EH (cell line): ENCODE measurements at regions not wholly inside any gene's neighbourhood (a gene's known extent, or its start where the extent isn't known, plus 50 kb on each side); places are given as distances from the start of the nearest gene placed in this dataset.

ENCODE experiments used
- DNase-seq: peaks from one replicate; pipeline ENCODE4 v3.0.0-alpha.2; 2015; ENCODE audit warnings: low read depth

- DNase-seq: peak; percentile 82
These were observed 112.8 kb downstream of the SAMD5 start for GRCh38 chr6:147621263-147621662.

GRCh38 chr6:147621961-147622360 is 113.5 kb downstream of the SAMD5 start:
- DNase-seq: no peak

- peak; percentile 30 for DNase-seq
These were observed 116.5 kb downstream of the SAMD5 start for GRCh38 chr6:147624946-147625515.

- peak; percentile 37 for DNase-seq
These were observed 117.5 kb downstream of the SAMD5 start for GRCh38 chr6:147625946-147626345.

DNA sequence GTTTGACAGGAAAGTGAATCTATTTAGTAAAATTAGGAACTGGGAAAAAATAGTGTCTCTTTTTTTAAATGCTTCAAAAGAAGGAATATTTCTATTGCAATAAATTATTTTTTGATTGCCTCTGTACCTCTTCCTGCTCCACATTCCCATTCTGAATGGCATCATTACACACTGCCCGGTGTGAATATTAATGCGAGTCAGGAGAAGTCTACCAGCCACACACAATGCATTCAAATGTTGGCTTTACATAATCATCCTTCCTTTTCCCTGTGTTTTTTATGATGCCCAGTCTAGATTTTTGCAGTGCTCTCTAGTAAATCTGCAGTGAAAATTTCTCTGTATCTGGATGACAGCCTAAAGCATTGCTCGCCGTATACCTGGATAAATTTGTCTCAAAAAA is 118.9 kb downstream of the SAMD5 start:
- no peak for DNase-seq

DNA sequence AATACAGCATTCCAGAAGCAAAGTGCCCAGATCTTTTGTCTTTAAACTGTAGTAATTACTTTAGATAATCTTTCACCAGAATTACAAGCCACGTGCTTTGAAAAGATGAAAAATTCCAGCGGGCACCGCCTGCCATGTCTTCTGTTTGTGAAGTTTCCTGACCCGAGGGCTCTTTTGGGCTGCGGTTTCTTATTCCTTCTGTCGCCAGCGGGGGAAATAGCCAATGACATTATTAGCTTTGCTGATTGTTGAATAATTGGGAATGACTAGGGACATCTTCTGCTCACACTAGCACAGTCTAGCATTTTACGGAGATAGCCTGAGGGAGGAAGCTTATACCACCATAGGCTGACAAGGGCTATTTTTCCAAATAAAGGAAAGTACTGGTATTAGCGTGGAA is 124.7 kb downstream of the SAMD5 start:
- peak; percentile 49 for DNase-seq

GRCh38 chr6:147637620-147638195 is 129.2 kb downstream of the SAMD5 start:
- DNase-seq: no peak

- DNase-seq: no peak
These were observed 130.8 kb downstream of the SAMD5 start for GRCh38 chr6:147639279-147639678.

DNA sequence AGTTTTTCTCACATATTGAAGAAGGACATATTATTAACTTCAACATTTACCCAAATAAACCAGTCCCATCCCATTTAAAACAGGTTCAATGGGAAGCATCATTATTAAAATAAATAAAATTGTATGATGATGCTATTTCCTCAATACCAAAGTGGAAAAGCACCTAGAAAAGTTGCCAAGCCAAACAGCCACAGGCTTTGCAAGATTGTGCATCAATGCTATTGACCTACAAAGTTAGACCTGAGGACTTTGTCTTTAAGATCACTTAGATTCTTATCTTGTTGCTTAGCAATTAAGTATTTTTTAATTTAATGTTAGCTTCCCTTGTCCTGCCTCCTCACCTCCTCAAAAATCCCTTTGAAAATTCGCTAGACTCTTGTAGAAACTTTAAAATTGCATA is 132.1 kb downstream of the SAMD5 start:
- DNase-seq: no peak

DNA sequence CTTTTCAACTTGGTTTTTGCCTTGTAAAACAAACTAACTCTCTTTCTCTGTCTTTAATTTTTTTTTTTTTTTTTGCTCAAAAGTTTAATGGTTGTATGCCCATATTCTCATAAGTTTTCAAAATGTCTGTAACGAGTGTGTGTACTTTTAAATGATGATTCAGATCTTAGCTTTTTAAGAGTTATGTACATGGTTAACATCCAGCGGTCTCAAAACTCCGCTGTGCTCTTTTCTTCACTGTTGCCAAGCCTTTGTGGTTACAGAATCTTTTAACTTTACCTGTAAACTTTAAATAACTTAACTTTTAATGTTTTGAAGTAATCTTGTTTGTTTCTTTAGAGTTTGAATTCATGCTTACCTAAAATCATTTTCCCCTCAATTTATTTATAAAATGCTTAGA is 133.0 kb downstream of the SAMD5 start:
- no peak for DNase-seq

- peak; percentile 89 for DNase-seq
These were observed 134.0 kb downstream of the SAMD5 start for GRCh38 chr6:147642458-147642857.

GRCh38 chr6:147643341-147644200 is 135.1 kb downstream of the SAMD5 start:
- peak; percentile 60 for DNase-seq

- DNase-seq: peak; percentile 84
These were observed 140.4 kb downstream of the SAMD5 start for GRCh38 chr6:147648916-147649315.

- peak; percentile 74 for DNase-seq
These were observed 143.0 kb downstream of the SAMD5 start for GRCh38 chr6:147651249-147652063.

- DNase-seq: no peak
These were observed 145.1 kb downstream of the SAMD5 start for GRCh38 chr6:147653631-147654030.

DNA sequence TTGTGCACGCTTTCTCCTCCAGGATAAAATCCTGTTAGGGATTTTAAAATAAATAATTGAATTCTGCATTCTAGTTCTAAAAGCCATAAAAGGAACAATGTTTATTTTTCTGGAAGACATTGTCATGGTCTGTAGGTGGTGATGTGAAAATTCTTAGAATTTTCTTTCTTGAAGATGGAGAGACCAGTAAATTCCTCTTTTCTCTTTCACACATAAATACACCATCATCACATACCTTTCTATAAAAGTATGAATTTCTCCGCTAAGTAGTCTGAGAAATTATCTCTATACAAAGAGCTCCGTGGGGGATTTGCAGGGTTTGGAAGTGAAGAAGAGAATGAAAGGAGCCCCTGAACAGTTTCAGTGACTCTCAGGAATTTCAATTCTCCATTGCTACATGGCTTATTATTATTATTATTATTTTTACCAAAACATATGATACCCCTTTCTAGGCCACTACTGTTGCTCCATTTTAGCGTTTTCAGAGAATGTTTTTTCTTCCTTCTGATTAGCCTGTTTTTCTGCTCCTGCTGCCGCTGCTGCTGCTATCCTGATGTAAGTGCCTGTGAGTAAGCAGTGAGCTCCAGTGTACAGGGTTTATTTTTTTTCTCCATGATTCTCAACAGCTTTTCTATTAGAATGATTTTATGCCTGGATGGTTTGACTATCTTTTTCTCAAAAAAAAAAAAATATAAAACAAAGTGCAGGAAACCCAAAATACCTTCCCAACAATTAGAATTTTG is 145.8 kb downstream of the SAMD5 start:
- peak; percentile 79 for DNase-seq

GRCh38 chr6:147660334-147661311 is 152.1 kb downstream of the SAMD5 start:
- DNase-seq: no peak

DNA sequence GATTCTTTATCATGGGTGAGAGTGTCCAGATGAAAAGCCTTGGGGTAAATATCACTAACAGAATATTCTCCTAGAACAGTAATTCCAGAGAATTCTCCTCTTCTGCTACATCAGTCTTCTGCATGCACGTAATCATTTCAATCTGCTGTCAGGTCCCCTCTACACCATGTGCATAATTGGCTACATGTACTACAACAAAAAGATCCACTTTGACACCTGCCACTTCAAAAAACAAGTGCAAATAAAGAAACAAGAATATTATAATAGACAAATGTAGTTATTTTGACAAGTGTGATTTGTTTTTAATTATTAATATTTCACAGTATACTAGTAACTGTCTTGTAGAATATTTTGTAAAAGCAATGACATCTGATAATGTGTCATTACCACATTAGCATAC is 154.2 kb downstream of the SAMD5 start:
- no peak for DNase-seq

DNA sequence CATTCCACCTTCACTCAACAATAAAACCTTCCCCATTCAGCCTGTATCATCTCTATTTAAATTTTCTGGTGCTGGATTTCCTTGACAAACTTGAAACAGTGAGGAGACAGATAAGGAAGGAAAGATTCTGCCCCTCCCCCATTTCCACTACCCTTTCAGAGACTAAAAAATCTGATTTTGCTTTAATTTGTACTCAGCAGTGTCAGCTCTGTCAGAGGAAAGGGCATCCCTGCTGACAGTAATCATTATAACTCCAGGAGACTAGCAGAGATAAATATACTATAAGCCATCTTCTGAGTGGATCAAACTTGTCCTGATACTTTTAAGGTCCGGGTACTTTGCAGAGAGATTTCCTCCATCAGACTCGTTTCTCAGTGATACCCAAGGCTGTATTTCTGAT is 155.6 kb downstream of the SAMD5 start:
- DNase-seq: no peak

DNA sequence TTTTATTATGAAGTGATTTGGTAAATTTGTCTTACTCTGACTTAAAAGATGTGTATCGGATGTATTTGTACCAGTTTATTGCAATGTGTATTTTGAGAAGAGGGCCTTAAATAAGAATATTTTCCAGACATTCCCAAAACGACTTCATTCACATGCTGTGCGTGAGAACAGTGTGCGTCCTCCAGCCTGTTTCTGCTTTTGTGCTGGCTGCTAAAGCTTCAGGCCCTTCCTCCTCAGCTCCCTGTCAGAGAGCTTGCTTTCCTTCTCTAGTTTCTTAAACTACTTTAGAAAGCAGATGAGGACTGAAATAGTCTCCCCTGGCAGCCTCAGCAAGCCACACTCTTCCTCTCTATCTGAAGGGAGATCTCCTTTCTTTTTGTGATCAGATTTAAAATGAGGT is 157.8 kb downstream of the SAMD5 start:
- peak; percentile 55 for DNase-seq

DNA sequence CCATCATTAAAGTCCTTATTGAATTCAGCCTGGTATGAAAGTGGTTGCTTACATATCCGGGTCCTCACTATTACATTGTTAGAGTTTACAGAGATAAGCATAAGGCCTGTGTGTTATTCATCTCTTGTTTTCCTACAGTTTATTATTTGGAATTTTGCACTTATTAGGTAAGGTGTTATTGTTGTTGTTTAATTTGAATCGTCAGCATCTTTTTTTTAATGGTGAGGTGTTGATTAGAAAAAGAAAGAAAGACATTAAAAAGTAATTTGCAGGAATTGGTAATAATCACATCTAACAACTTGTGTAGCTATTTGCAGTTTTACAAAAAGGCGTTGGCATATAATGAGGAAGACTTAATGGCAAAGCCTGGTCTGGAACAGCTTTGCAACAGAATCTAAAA is 158.6 kb downstream of the SAMD5 start:
- DNase-seq: no peak
